H9 (cell line): ENCODE measurements at regions not wholly inside any gene's neighbourhood (a gene's known extent, or its start where the extent isn't known, plus 50 kb on each side); places are given as distances from the start of the nearest gene placed in this dataset.

Source experiments
- DNase-seq: peaks from one replicate; pipeline ENCODE4 v3.0.0-alpha.2; 2017
- H2AFZ ChIP-seq: one replicate; pipeline ENCODE4 v1.6.1; 2013; ENCODE audit warnings: mild to moderate bottlenecking, low read length, control low read depth, moderate library complexity
- H2AK5ac ChIP-seq: 2 replicates; pipeline ENCODE4 v1.6.1; 2013; ENCODE audit warnings: low read length, control low read depth, mixed read lengths; ENCODE audit not compliant: insufficient read length
- H2BK120ac ChIP-seq: one replicate; pipeline ENCODE4 v1.6.1; 2013; ENCODE audit warnings: low read depth, mild to moderate bottlenecking, low read length, control low read depth, inconsistent platforms; ENCODE audit not compliant: poor library complexity, severe bottlenecking
- H2BK12ac ChIP-seq: 2 replicates; pipeline ENCODE4 v1.6.1; 2013; ENCODE audit warnings: low read length, control low read depth, mixed read lengths, low read depth; ENCODE audit not compliant: insufficient read length
- H2BK15ac ChIP-seq: 2 replicates; pipeline ENCODE4 v1.6.1; 2013; ENCODE audit warnings: low read depth, low read length, control low read depth
- H2BK20ac ChIP-seq: one replicate; pipeline ENCODE4 v1.6.1; 2013; ENCODE audit warnings: low read depth, mild to moderate bottlenecking, low read length, control low read depth, inconsistent platforms; ENCODE audit not compliant: poor library complexity, severe bottlenecking
- H2BK5ac ChIP-seq: 2 replicates; pipeline ENCODE4 v1.6.1; 2013; ENCODE audit warnings: low read length, control low read depth, mixed read lengths; ENCODE audit not compliant: insufficient read length
- H3K14ac ChIP-seq: 2 replicates; pipeline ENCODE4 v1.6.1; 2013; ENCODE audit warnings: low read length, control low read depth; ENCODE audit not compliant: insufficient read depth
- H3K18ac ChIP-seq: 2 replicates; pipeline ENCODE4 v1.6.1; 2013; ENCODE audit warnings: low read depth, mild to moderate bottlenecking, mixed read lengths, low read length, control low read depth; ENCODE audit not compliant: insufficient read length
- H3K23ac ChIP-seq: 2 replicates; pipeline ENCODE4 v1.6.1; 2013; ENCODE audit warnings: low read length, control low read depth, mixed read lengths, low read depth; ENCODE audit not compliant: insufficient read length
- H3K23me2 ChIP-seq: 2 replicates; pipeline ENCODE4 v1.6.1; 2013; ENCODE audit warnings: low read depth, mild to moderate bottlenecking, mixed read lengths, low read length, control low read depth; ENCODE audit not compliant: insufficient read length, poor library complexity, severe bottlenecking
- H3K27ac ChIP-seq: 2 replicates; pipeline ENCODE4 v1.5.1; 2013; ENCODE audit warnings: low read length, control low read depth, mixed read lengths, low read depth; ENCODE audit not compliant: insufficient read length
- H3K27me3 ChIP-seq: 2 replicates; pipeline ENCODE4 v1.6.1; 2013; ENCODE audit warnings: low read length, control low read depth, inconsistent platforms; ENCODE audit not compliant: insufficient read depth
- H3K4ac ChIP-seq: 2 replicates; pipeline ENCODE4 v1.6.1; 2013; ENCODE audit warnings: low read depth, mild to moderate bottlenecking, control low read depth, inconsistent platforms, low read length, moderate library complexity
- H3K4me1 ChIP-seq: 2 replicates; pipeline ENCODE4 v1.6.1; 2013; ENCODE audit warnings: low read length, control low read depth, inconsistent platforms; ENCODE audit not compliant: insufficient read depth
- H3K4me2 ChIP-seq: 2 replicates; pipeline ENCODE4 v1.6.1; 2013; ENCODE audit warnings: low read length, control low read depth, mixed read lengths; ENCODE audit not compliant: insufficient read length, insufficient read depth
- H3K56ac ChIP-seq: 2 replicates; pipeline ENCODE4 v1.6.1; 2013; ENCODE audit warnings: low read depth, mild to moderate bottlenecking, mixed read lengths, low read length, control low read depth; ENCODE audit not compliant: insufficient read length
- H3K79me1 ChIP-seq: 2 replicates; pipeline ENCODE4 v1.6.1; 2013; ENCODE audit warnings: low read depth, mild to moderate bottlenecking, moderate library complexity, low read length, control low read depth, inconsistent platforms; ENCODE audit not compliant: insufficient read depth, poor library complexity, severe bottlenecking
- H3K79me2 ChIP-seq: 2 replicates; pipeline ENCODE4 v1.6.1; 2013; ENCODE audit warnings: low read length, control low read depth, inconsistent platforms; ENCODE audit not compliant: insufficient read depth
- H3K9ac ChIP-seq: 2 replicates; pipeline ENCODE4 v1.6.1; 2013; ENCODE audit warnings: low read length, control low read depth, mixed read lengths; ENCODE audit not compliant: insufficient read length; ENCODE audit errors: extremely low read depth
- H3K9me3 ChIP-seq: one replicate; pipeline ENCODE4 v1.6.1; 2013; ENCODE audit warnings: low read depth, low read length, inconsistent platforms; ENCODE audit not compliant: control insufficient read depth
- H3T11ph ChIP-seq: one replicate; pipeline ENCODE4 v1.6.1; 2013; ENCODE audit warnings: mild to moderate bottlenecking, low read length, control low read depth, inconsistent platforms
- H4K20me1 ChIP-seq: one replicate; pipeline ENCODE4 v1.6.1; 2013; ENCODE audit not compliant: control insufficient read depth, insufficient read length, insufficient read depth
- H4K5ac ChIP-seq: 2 replicates; pipeline ENCODE4 v1.6.1; 2013; ENCODE audit warnings: low read depth, mild to moderate bottlenecking, mixed read lengths, low read length, control low read depth; ENCODE audit not compliant: insufficient read length
- H4K8ac ChIP-seq: replicated peaks from 2 replicates; pipeline ENCODE4 v1.6.1; 2013; ENCODE audit warnings: low read length, control low read depth, mixed read lengths, low read depth; ENCODE audit not compliant: insufficient read length
- H4K91ac ChIP-seq: 2 replicates; pipeline ENCODE4 v1.6.1; 2013; ENCODE audit warnings: low read depth, mild to moderate bottlenecking, moderate library complexity, mixed read lengths, low read length, control low read depth; ENCODE audit not compliant: insufficient read length
- H3K27ac Mint-ChIP-seq, 3 experiments: 2 replicates in 2 of 3; 3 replicates in 1 of 3; pipeline ENCODE4 v1.8.0; 2020 to 2021; ENCODE audit warnings: mixed read lengths in 3 of 3, mild to moderate bottlenecking in 1 of 3, moderate library complexity in 1 of 3
- H3K27me3 Mint-ChIP-seq: 2 replicates; pipeline ENCODE4 v1.8.0; 2021; ENCODE audit warnings: low read depth, mild to moderate bottlenecking, moderate library complexity, mixed read lengths
- H3K36me3 Mint-ChIP-seq, 3 experiments: 2 replicates in 2 of 3; 3 replicates in 1 of 3; pipeline ENCODE4 v1.8.0; 2020 to 2021; ENCODE audit warnings: low read depth in 3 of 3, mixed read lengths in 3 of 3; ENCODE audit not compliant: insufficient read depth in 1 of 3
- H3K4me1 Mint-ChIP-seq, 2 experiments: 2 replicates each; pipeline ENCODE4 v1.8.0; 2020; ENCODE audit warnings: mixed read lengths in 2 of 2
- H3K4me3 Mint-ChIP-seq, 2 experiments: 2 replicates in 1 of 2; 3 replicates in 1 of 2; pipeline ENCODE4 v1.8.0; 2020 to 2021; ENCODE audit warnings: mild to moderate bottlenecking in 2 of 2, mixed read lengths in 2 of 2, moderate library complexity in 1 of 2
- H3K9me3 Mint-ChIP-seq, 2 experiments: 2 replicates in 1 of 2; 3 replicates in 1 of 2; pipeline ENCODE4 v1.8.0; 2020; ENCODE audit warnings: mild to moderate bottlenecking in 2 of 2, mixed read lengths in 2 of 2, moderate library complexity in 1 of 2
- CTCF ChIP-seq: fragments of 200-600 bp; sonication (generic); conservative IDR thresholded peaks from 3 replicates; pipeline ENCODE4 v1.8.0; 2021; ENCODE audit warnings: antibody characterized with exemption, mild to moderate bottlenecking
- WGBS: extraction: QIAGEN DNeasy Blood & Tissue Kit; methylation state at CpG from one replicate; pipeline ENCODE4 v1.1.7; 2013; ENCODE audit warnings: missing lambda C conversion rate, low lambda C conversion rate, mixed read lengths; ENCODE audit not compliant: insufficient read length; ENCODE audit errors: extremely low coverage; 5-methylcytosine and 5-hydroxymethylcytosine counted together

- Mint-ChIP-seq H3K36me3 (no peaks in the 10 kb centered on the region), H3K4me3 (no peak overlapping the region), H3K4me1 (no peaks in the 10 kb centered on the region), H3K27me3 (no peaks in the 10 kb centered on the region), H3K9me3 (no peaks in the 10 kb centered on the region), H3K27ac (no peak overlapping the region)
- H2AFZ ChIP-seq: no peak overlapping the region
- H2AK5ac ChIP-seq: no peak overlapping the region
- H3K23ac ChIP-seq: no peak overlapping the region
- no peaks in the 10 kb centered on the region for H3K4me1 ChIP-seq
- H3K23me2 ChIP-seq: no peaks in the 10 kb centered on the region
- H2BK12ac ChIP-seq: no peak overlapping the region
- no peak overlapping the region for H2BK120ac ChIP-seq
- no peak overlapping the region for H3K14ac ChIP-seq
- no peaks in the 10 kb centered on the region for H3K79me2 ChIP-seq
- WGBS: no CpG with 5 or more reads among the region's 1 CpG
- H3K9ac ChIP-seq: no peak overlapping the region
- no peak overlapping the region for H4K91ac ChIP-seq
- no peak overlapping the region for H3K27ac ChIP-seq
- H3K4ac ChIP-seq: no peak overlapping the region
- H3T11ph ChIP-seq: no peak overlapping the region
- H3K79me1 ChIP-seq: no peaks in the 10 kb centered on the region
- H3K56ac ChIP-seq: no peak overlapping the region
- TF ChIP-seq CTCF: no peak
- H2BK5ac ChIP-seq: no peak overlapping the region
- H2BK20ac ChIP-seq: no peak overlapping the region
- H3K4me2 ChIP-seq: no peak overlapping the region
- H4K5ac ChIP-seq: no peak overlapping the region
- no peak for DNase-seq
- H3K9me3 ChIP-seq: no peaks in the 10 kb centered on the region
- H3K18ac ChIP-seq: no peak overlapping the region
- H2BK15ac ChIP-seq: no peak overlapping the region
- H4K8ac ChIP-seq: no peak overlapping the region
- no peaks in the 10 kb centered on the region for H4K20me1 ChIP-seq
- no peaks in the 10 kb centered on the region for H3K27me3 ChIP-seq
Observed at GRCh38 chr2:14737201-14737600, 104.7 kb downstream of the LRATD1 start.
